Tibial nerve (tissue), 4 donors: ENCODE measurements at regions not wholly inside any gene's neighbourhood (a gene's known extent, or its start where the extent isn't known, plus 50 kb on each side); places are given as distances from the start of the nearest gene placed in this dataset.
"Not testable (repeated sequence)": the region's sequence is repeated elsewhere in the genome, so short reads cannot be mapped to it uniquely, and the experiment has no call there.

Source experiments
- DNase-seq, 2 donors: peaks; one replicate each; pipeline ENCODE4 v3.0.0-alpha.2; 2019; ENCODE audit warnings: low spot score in 2 of 2
- H3K27ac ChIP-seq, 4 donors: fragments of 200-600 bp; sonication (generic) in 3 of 4; one replicate each; pipeline ENCODE4 v1.5.1; 2017 to 2019; ENCODE audit warnings: mild to moderate bottlenecking in 1 of 4
- H3K27me3 ChIP-seq, 2 donors: fragments of 200-600 bp; sonication (generic) in 1 of 2; one replicate each; pipeline versions ENCODE4 v1.5.1 to v1.6.0; 2017 to 2019
- H3K36me3 ChIP-seq, 3 donors: fragments of 200-600 bp; sonication (generic); one replicate each; pipeline ENCODE4 v1.5.1; 2018 to 2019
- H3K4me1 ChIP-seq, 4 donors: fragments of 200-600 bp; sonication (generic) in 3 of 4; one replicate each; pipeline ENCODE4 v1.5.1; 2017 to 2019
- H3K4me3 ChIP-seq, 4 donors: fragments of 200-600 bp; sonication (generic) in 3 of 4; one replicate each; pipeline ENCODE4 v1.5.1; 2017 to 2019; ENCODE audit warnings: mild to moderate bottlenecking in 1 of 4, moderate library complexity in 1 of 4
- H3K9me3 ChIP-seq, 4 donors: fragments of 200-600 bp; sonication (generic) in 3 of 4; one replicate each; pipeline ENCODE4 v1.5.1; 2017 to 2019
- CTCF ChIP-seq, 5 experiments: fragments of 200-600 bp in 3 of 5; fragments of 450-650 bp in 2 of 5; sonication (generic) in 3 of 5; IDR thresholded peaks; one replicate each; pipeline ENCODE4 v1.5.1; 2016 to 2019; ENCODE audit warnings: antibody characterized with exemption in 5 of 5, mild to moderate bottlenecking in 3 of 5, moderate library complexity in 2 of 5
- EP300 ChIP-seq, 2 donors: sonication (generic); formaldehyde crosslinking; IDR thresholded peaks; one replicate each; pipeline ENCODE4 v1.6.1; 2017; ENCODE audit warnings: antibody characterized with exemption in 2 of 2, mild to moderate bottlenecking in 1 of 2
- POLR2A ChIP-seq, 2 donors: fragments of 450-650 bp; IDR thresholded peaks; one replicate each; pipeline ENCODE4 v1.6.1; 2017; ENCODE audit warnings: antibody characterized with exemption in 2 of 2, mild to moderate bottlenecking in 2 of 2, moderate library complexity in 2 of 2
- WGBS, 2 donors: methylation state at CpG; one replicate each; pipeline ENCODE4 v1.1.5; 2018; 5-methylcytosine and 5-hydroxymethylcytosine counted together

- no peak for TF ChIP-seq CTCF (IDR thresholded peaks at IDR 0.05)
- no peak for TF ChIP-seq POLR2A (IDR thresholded peaks at IDR 0.05)
- TF ChIP-seq EP300 (IDR thresholded peaks at IDR 0.05): no peak
- H3K9me3 ChIP-seq: no peaks in the 10 kb centered on the region
- H3K4me1 ChIP-seq: peaks cover 0 to 8% (median 3%) of the 10 kb centered on the region in 4 donors
- no peak for DNase-seq
- no peaks in the 10 kb centered on the region for H3K36me3 ChIP-seq
- 60 to 65% methylated on average over 2 of the region's 2 CpGs for WGBS, 2 donors
- H3K4me3 ChIP-seq: no peak overlapping the region
- H3K27me3 ChIP-seq: no peaks in the 10 kb centered on the region
- H3K27ac ChIP-seq: peak overlapping the region in 2 of 4 donors; percentile 46 to 47
These were observed 897.4 kb upstream of the CITED2 start for GRCh38 chr6:140271759-140272377.

- H3K27ac ChIP-seq: peak overlapping the region in 2 of 4 donors; percentile 39 to 53
- peaks cover 0 to 8% (median 3%) of the 10 kb centered on the region in 4 donors for H3K4me1 ChIP-seq
- WGBS, 2 donors: 44 to 65% methylated on average over 2 of the region's 2 CpGs
- DNase-seq: no peak
- no peaks in the 10 kb centered on the region for H3K36me3 ChIP-seq
- no peak overlapping the region for H3K4me3 ChIP-seq
- H3K27me3 ChIP-seq: no peaks in the 10 kb centered on the region
- no peaks in the 10 kb centered on the region for H3K9me3 ChIP-seq
- TF ChIP-seq POLR2A (IDR thresholded peaks at IDR 0.05) (no peak), CTCF (IDR thresholded peaks at IDR 0.05) (no peak), EP300 (IDR thresholded peaks at IDR 0.05) (no peak)
These were observed 895.2 kb upstream of the CITED2 start for GRCh38 chr6:140269591-140270165.

DNA sequence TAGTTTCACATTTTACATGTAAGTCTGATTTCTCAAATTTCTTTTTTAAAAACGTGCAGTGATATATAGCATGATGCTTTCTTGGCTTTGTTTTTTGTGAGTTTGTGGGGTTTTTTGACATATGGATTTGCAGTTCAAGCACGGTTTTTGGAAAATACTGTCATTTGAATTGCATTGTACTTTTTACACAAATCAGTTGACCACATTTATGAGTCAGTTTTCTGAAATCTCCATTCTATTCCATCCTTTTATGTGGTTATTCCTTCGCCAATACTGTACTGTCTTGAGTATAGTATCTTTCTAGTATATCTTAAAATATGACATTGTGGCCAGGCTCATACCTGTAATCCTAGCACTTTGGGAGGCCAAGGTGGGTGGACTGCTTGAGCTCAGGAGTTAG, 890.0 kb upstream of the CITED2 start:
- H3K4me1 ChIP-seq: peaks cover 0 to under 1% (median 0%) of the 10 kb centered on the region in 4 donors
- H3K36me3 ChIP-seq: no peaks in the 10 kb centered on the region
- H3K27me3 ChIP-seq: no peaks in the 10 kb centered on the region
- no peak overlapping the region for H3K4me3 ChIP-seq
- DNase-seq: no peak
- 85 to 92% methylated on average over 3 of the region's 3 CpGs for WGBS, 2 donors
- H3K27ac ChIP-seq: no peak overlapping the region
- H3K9me3 ChIP-seq: peaks cover 0 to 4% (median 0%) of the 10 kb centered on the region in 4 donors
- TF ChIP-seq EP300 (IDR thresholded peaks at IDR 0.05): no peak

DNA sequence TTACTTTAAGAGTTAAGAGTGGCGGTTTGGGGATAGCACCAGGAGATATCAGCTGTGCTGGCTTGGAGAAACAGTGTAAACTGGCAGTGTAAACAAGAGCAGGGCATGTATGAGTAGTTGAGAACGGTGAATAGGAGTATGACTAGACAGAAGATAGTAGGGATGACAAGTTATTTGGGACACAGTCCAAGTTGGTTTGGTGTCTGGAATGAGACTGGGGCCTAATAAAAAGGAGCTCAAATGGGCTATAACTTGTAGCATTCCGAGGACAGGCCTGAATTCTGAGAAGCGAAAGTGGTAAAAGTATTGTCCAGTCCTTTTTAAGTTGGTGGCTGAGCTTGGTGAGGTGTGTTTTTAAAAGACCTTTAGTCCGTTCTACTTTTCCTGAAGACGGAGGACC, 883.9 kb upstream of the CITED2 start:
- not testable (repeated sequence) for H3K36me3 ChIP-seq, H3K4me3 ChIP-seq, H3K9me3 ChIP-seq, H3K27me3 ChIP-seq, H3K27ac ChIP-seq, H3K4me1 ChIP-seq, DNase-seq
- WGBS, 2 donors: 74 to 84% methylated on average over 6 of the region's 6 CpGs

GRCh38 chr6:140256248-140256647, 881.8 kb upstream of the CITED2 start:
- no peak overlapping the region for H3K4me3 ChIP-seq
- no peak overlapping the region for H3K27ac ChIP-seq
- no peaks in the 10 kb centered on the region for H3K36me3 ChIP-seq
- 75 to 78% methylated on average over 2 of the region's 2 CpGs for WGBS, 2 donors
- DNase-seq: no peak
- H3K9me3 ChIP-seq: no peaks in the 10 kb centered on the region
- H3K4me1 ChIP-seq: no peaks in the 10 kb centered on the region
- TF ChIP-seq POLR2A (IDR thresholded peaks at IDR 0.05): no peak
- no peak for TF ChIP-seq EP300 (IDR thresholded peaks at IDR 0.05)
- TF ChIP-seq CTCF (IDR thresholded peaks at IDR 0.05): no peak
- H3K27me3 ChIP-seq: no peaks in the 10 kb centered on the region

GRCh38 chr6:140253096-140253495, 878.6 kb upstream of the CITED2 start:
- Histone ChIP-seq H3K36me3 (no peaks in the 10 kb centered on the region), H3K27ac (no peak overlapping the region), H3K27me3 (no peaks in the 10 kb centered on the region), H3K9me3 (no peaks in the 10 kb centered on the region), H3K4me1 (no peaks in the 10 kb centered on the region), H3K4me3 (no peak overlapping the region)
- 71 to 81% methylated on average over 1 of the region's 1 CpG for WGBS, 2 donors
- DNase-seq: no peak
- no peak for TF ChIP-seq CTCF (IDR thresholded peaks at IDR 0.05)
- TF ChIP-seq EP300 (IDR thresholded peaks at IDR 0.05): no peak
- TF ChIP-seq POLR2A (IDR thresholded peaks at IDR 0.05): no peak
